GM12878 (cell line): ENCODE measurements at regions not wholly inside any gene's neighbourhood (a gene's known extent, or its start where the extent isn't known, plus 50 kb on each side); places are given as distances from the start of the nearest gene placed in this dataset.

Experiments used
- ATAC-seq: fragments of 200-7000 bp; cut with Tn5 transposase; 3 replicates; pipeline ENCODE4 v1.9.1; 2020; ENCODE audit warnings: mild to moderate bottlenecking, moderate library complexity
- BruUV-seq: library from RNA; stranded (reverse); fragments of 400-500 nt; replicated peaks from 2 replicates; lab custom pipeline; 2021; lab: Mats Ljungman, UMichigan
- CTCF ChIA-PET: fragments of 300-600 bp; sonication (Branson Sonifier 250); formaldehyde crosslinking; extraction: SDS; loops from one replicate; lab custom pipeline; 2021; ENCODE audit warnings: inconsistent platforms; lab: Yijun Ruan, JAX
- POLR2A ChIA-PET: fragments of 350-600 bp; formaldehyde crosslinking; extraction: SDS; loops from one replicate; lab custom pipeline; 2021; ENCODE audit warnings: inconsistent platforms; lab: Charles Lee
- RAD21 ChIA-PET: fragments of 300-600 bp; sonication (Branson Sonifier 250); formaldehyde crosslinking; loops from one replicate; lab custom pipeline; 2023; ENCODE audit warnings: antibody characterized with exemption; ENCODE audit not compliant: unreplicated experiment; lab: Charles Lee
- SMC1A ChIA-PET: fragments of 300-600 bp; sonication (Branson Sonifier 250); formaldehyde crosslinking; loops from one replicate; lab custom pipeline; 2023; ENCODE audit not compliant: unreplicated experiment, uncharacterized antibody; lab: Charles Lee
- DNase-seq: peaks from one replicate; pipeline ENCODE4 v3.0.0-alpha.2; 2011; ENCODE audit warnings: low read depth, low spot score
- FAIRE-seq: peaks from 3 replicates; lab custom pipeline; 2011; peaks lifted over from hg19 to GRCh38; lab: Jason Lieb, UNC
- H2AFZ ChIP-seq: 2 replicates; pipeline ENCODE4 v1.6.0; 2011; ENCODE audit warnings: low read depth, low read length, control low read depth; ENCODE audit not compliant: control insufficient read depth
- H3K27ac ChIP-seq: 2 replicates; pipeline ENCODE4 v1.5.1; 2011; ENCODE audit warnings: control low read depth; ENCODE audit not compliant: control insufficient read depth, insufficient read depth
- H3K27me3 ChIP-seq, 2 experiments: replicated peaks in 1 of 2; 2 replicates each; pipeline versions ENCODE4 v1.6.0 to v1.6.1; 2011; ENCODE audit warnings: low read length in 1 of 2; ENCODE audit not compliant: control insufficient read depth in 2 of 2, insufficient read depth in 2 of 2
- H3K36me3 ChIP-seq, 2 experiments: 2 replicates each; pipeline ENCODE4 v1.5.1; 2011; ENCODE audit warnings: low read length in 1 of 2; ENCODE audit not compliant: control insufficient read depth in 2 of 2, insufficient read depth in 2 of 2
- H3K4me1 ChIP-seq: 2 replicates; pipeline ENCODE4 v1.6.1; 2011; ENCODE audit warnings: mild to moderate bottlenecking, low read length, moderate library complexity, mixed read lengths; ENCODE audit not compliant: control insufficient read depth, insufficient read depth
- H3K4me2 ChIP-seq: 2 replicates; pipeline ENCODE4 v1.6.0; 2011; ENCODE audit warnings: control low read depth; ENCODE audit not compliant: control insufficient read depth, insufficient read depth
- H3K4me3 ChIP-seq: fragments of 200-600 bp; sonication (generic); 2 replicates; pipeline ENCODE4 v1.5.1; 2016
- H3K79me2 ChIP-seq: 2 replicates; pipeline ENCODE4 v1.6.0; 2011; ENCODE audit warnings: low read length; ENCODE audit not compliant: control insufficient read depth, insufficient read depth
- H3K9ac ChIP-seq: 2 replicates; pipeline ENCODE4 v1.8.0; 2011; ENCODE audit warnings: low read length, control low read depth, mixed read lengths; ENCODE audit not compliant: control insufficient read depth, insufficient read depth
- H3K9me3 ChIP-seq: replicated peaks from 3 replicates; pipeline ENCODE4 v1.5.1; 2011; ENCODE audit warnings: mild to moderate bottlenecking, low read length; ENCODE audit not compliant: control insufficient read depth, insufficient read depth
- H4K20me1 ChIP-seq: 2 replicates; pipeline ENCODE4 v1.6.0; 2011; ENCODE audit not compliant: control insufficient read depth, insufficient read depth
- FOXM1 ChIP-seq: IDR thresholded peaks from 2 replicates; pipeline ENCODE4 v1.6.1; 2012; ENCODE audit warnings: low read depth, mild to moderate bottlenecking, inconsistent platforms, low read length, moderate library complexity
- NFYB ChIP-seq: IDR thresholded peaks from 2 replicates; pipeline ENCODE4 v1.6.1; 2011; ENCODE audit warnings: low read depth, mild to moderate bottlenecking, low read length, improper control_type of control experiment, moderate library complexity; ENCODE audit not compliant: insufficient read depth
- RB1 ChIP-seq: fragments of 450-650 bp; formaldehyde crosslinking; IDR thresholded peaks from 2 replicates; pipeline ENCODE4 v1.6.1; 2017; ENCODE audit warnings: mild to moderate bottlenecking, borderline replicate concordance
- STAT3 ChIP-seq: IDR thresholded peaks from 2 replicates; pipeline ENCODE4 v1.6.1; 2011; ENCODE audit warnings: low read depth, low read length, improper control_type of control experiment
- ZBED1 ChIP-seq: IDR thresholded peaks from 2 replicates; pipeline ENCODE4 v1.6.1; 2016; ENCODE audit warnings: borderline replicate concordance
- whole genome bisulfite sequencing: methylation state at CpG from one replicate; pipeline ENCODE4 v1.1.6; 2016; ENCODE audit warnings: low lambda C conversion rate; ENCODE audit not compliant: insufficient replicate concordance, insufficient coverage; ENCODE audit errors: missing lambda C conversion rate; 5-methylcytosine and 5-hydroxymethylcytosine counted together
- in situ Hi-C: fragments of 300-500 bp; cut with MboI; formaldehyde crosslinking; loops from 9 replicates; pipeline ENCODE4 v1.14.3; 2018; ENCODE audit warnings: mixed read lengths
- intact Hi-C: fragments of 100-400 bp; cut with micrococcal nuclease; formaldehyde crosslinking; loops from one replicate; pipeline ENCODE4 v1.14.2; 2022; ENCODE audit not compliant: unreplicated experiment

DNA sequence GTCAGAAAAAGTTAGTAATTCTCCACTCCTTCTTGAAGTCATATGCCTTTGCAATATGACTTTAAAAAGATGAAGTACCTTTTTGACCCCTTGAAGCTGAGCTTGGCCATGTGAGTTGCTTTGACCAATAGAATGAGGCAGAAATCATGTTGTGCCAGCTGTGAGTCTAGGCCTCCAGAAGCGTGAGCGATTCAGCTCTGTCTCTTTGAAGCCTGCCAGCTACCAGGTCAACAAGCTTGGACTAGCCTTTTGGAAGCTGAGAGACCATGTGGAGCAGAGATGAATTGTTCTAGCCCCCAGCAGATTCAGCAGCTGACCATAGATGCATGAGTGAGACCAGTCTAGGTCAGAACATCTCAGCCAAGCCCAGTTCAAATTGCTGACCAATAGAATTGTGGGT, 69.8 kb upstream of the EOMES start:
- 0 out of 2 replicates have a peak, but pooled peaks have one; percentile 32 for TF ChIP-seq NFYB
- TF ChIP-seq FOXM1, result no peak
- TF ChIP-seq, all 136 proteins: peak for 1
- Histone ChIP-seq H2AFZ (no peak overlapping the region), H3K4me3 (no peak overlapping the region), H3K27me3 (no peaks in the 10 kb centered on the region), H3K27ac (no peak overlapping the region), H3K4me1 (no peaks in the 10 kb centered on the region), H3K9ac (no peak overlapping the region), H4K20me1 (no peaks in the 10 kb centered on the region), H3K79me2 (no peaks in the 10 kb centered on the region), H3K4me2 (no peak overlapping the region), H3K9me3 (no peaks in the 10 kb centered on the region), H3K36me3 (no peaks in the 10 kb centered on the region)
- ChIA-PET POLR2A (interaction anchor here (1.3 kb wide), 1 partner anchor 104 kb away, joined by 3 read pairs; no protein-coding TSS in a partner anchor), CTCF (interaction anchor here (0.6 to 2.5 kb wide), 3 partner anchors 11 to 33 kb away, joined by 3 to 8 read pairs (median 3); no protein-coding TSS in a partner anchor), SMC1A (interaction anchor here (1.2 to 2.4 kb wide), 4 partner anchors 8 to 65 kb away, joined by 3 to 6 read pairs (median 6); no protein-coding TSS in a partner anchor), RAD21 (interaction anchor here (1.1 to 1.5 kb wide), 3 partner anchors 9 to 70 kb away, joined by 3 to 4 read pairs (median 3); partner anchors contain the start of gene EOMES)
- FAIRE-seq (no peak), DNase-seq (no peak), ATAC-seq (no peak)
- intact Hi-C loops (no loop called here), in situ Hi-C loops (no loop called here)
- no TSS peak for BruUV-seq
- 9% methylated on average over 2 of the region's 2 CpGs for WGBS

DNA sequence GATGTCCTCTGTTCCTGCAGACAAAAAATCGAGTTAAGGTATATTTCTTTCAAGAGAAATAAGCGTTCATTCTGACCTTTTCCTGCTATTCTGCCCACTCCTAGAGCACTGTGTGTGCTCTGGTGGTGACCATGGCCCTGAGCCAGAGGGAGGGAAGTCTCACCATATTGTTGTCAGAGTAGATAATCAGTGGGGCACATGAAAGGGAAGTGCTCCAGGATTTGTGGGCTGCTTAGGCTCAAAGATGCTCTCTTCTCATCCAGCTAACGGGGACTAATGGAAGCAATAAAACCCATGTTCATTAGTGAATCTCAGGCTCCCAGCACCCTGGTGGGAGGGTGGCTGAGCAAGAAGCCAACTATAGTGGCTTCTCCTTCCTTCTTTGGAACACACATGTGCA, 70.7 kb upstream of the EOMES start:
- Histone ChIP-seq H4K20me1 (no peaks in the 10 kb centered on the region), H3K9me3 (no peaks in the 10 kb centered on the region), H3K9ac (no peak overlapping the region), H3K4me3 (no peak overlapping the region), H3K79me2 (no peaks in the 10 kb centered on the region), H2AFZ (no peak overlapping the region), H3K36me3 (no peaks in the 10 kb centered on the region)
- ChIA-PET SMC1A (interaction anchor here (0.9 to 2.1 kb wide), 4 partner anchors 9 to 66 kb away, joined by 3 to 6 read pairs (median 4); no protein-coding TSS in a partner anchor), POLR2A (interaction anchor here (1.3 kb wide), 1 partner anchor 103 kb away, joined by 3 read pairs; no protein-coding TSS in a partner anchor), RAD21 (interaction anchor here (1.1 to 1.5 kb wide), 3 partner anchors 10 to 71 kb away, joined by 3 to 4 read pairs (median 3); partner anchors contain the start of gene EOMES), CTCF (interaction anchor here (0.6 to 2.5 kb wide), 2 partner anchors 10 to 34 kb away, joined by 3 to 8 read pairs; no protein-coding TSS in a partner anchor)
- FAIRE-seq, result no peak
- DNase-seq, result no peak
- ATAC-seq, result peak; percentile 23
- intact Hi-C loops, result no loop called here
- 30% methylated on average over 3 of the region's 3 CpGs for WGBS
- no peak for TF ChIP-seq STAT3
- no peak for TF ChIP-seq ZBED1
- TF ChIP-seq RB1, result no peak
- TF ChIP-seq, all 136 proteins: peak for 0
- in situ Hi-C loops, result no loop called here
- no peaks in the 10 kb centered on the region for H3K4me1 ChIP-seq
- H3K4me2 ChIP-seq, result no peak overlapping the region
- no peak overlapping the region for H3K27ac ChIP-seq
- no TSS peak for BruUV-seq
- H3K27me3 ChIP-seq, result no peaks in the 10 kb centered on the region
